ENCODE measurements at regions not wholly inside any gene's neighbourhood (a gene's known extent, or its start where the extent isn't known, plus 50 kb on each side); places are given as distances from the start of the nearest gene placed in this dataset.

DNA sequence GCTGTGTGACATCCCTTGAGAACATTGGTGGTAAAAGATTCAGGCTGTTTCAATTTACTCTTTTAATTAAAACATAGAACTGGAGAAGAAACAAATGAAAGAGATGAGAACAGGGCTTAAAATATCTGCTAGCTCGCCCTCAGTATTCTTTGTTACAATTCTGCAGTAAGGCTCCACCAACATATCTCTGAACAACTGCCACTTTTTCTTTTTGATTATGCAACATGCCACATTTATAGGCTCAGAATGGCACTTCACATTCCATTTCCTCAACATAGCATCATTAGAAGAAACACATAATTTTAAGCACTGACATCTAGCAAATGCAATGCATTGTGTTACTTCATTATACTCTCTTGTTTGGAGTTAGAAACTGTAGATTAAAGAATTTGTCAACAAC, 1315.2 kb downstream of the LRFN5 start:
- TF ChIP-seq ZKSCAN8 (CRISPR knock-in tag; IDR thresholded peaks at IDR 0.05; ENCODE audit: borderline replicate concordance) (no peak), TCF7L2 (IDR thresholded peaks at IDR 0.05; ENCODE audit: low read depth, low read length) (no peak), U2AF2 (IDR thresholded peaks at IDR 0.05; ENCODE audit: low read depth, low read length) (no peak), ZSCAN30 (CRISPR knock-in tag; IDR thresholded peaks at IDR 0.05) (no peak), CBX5 (CRISPR knock-in tag; IDR thresholded peaks at IDR 0.05; ENCODE audit: borderline replicate concordance) (no peak)
- TF ChIP-seq, protein P1, sequence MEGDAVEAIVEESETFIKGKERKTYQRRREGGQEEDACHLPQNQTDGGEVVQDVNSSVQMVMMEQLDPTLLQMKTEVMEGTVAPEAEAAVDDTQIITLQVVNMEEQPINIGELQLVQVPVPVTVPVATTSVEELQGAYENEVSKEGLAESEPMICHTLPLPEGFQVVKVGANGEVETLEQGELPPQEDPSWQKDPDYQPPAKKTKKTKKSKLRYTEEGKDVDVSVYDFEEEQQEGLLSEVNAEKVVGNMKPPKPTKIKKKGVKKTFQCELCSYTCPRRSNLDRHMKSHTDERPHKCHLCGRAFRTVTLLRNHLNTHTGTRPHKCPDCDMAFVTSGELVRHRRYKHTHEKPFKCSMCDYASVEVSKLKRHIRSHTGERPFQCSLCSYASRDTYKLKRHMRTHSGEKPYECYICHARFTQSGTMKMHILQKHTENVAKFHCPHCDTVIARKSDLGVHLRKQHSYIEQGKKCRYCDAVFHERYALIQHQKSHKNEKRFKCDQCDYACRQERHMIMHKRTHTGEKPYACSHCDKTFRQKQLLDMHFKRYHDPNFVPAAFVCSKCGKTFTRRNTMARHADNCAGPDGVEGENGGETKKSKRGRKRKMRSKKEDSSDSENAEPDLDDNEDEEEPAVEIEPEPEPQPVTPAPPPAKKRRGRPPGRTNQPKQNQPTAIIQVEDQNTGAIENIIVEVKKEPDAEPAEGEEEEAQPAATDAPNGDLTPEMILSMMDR (CRISPR knock-in tag; IDR thresholded peaks at IDR 0.05) = no peak
- TF ChIP-seq, protein P2, sequence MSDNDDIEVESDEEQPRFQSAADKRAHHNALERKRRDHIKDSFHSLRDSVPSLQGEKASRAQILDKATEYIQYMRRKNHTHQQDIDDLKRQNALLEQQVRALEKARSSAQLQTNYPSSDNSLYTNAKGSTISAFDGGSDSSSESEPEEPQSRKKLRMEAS (IDR thresholded peaks at IDR 0.05) = no peak
